Small intestine (tissue), 7 donors: ENCODE measurements at regions not wholly inside any gene's neighbourhood (a gene's known extent, or its start where the extent isn't known, plus 50 kb on each side); places are given as distances from the start of the nearest gene placed in this dataset.

Source experiments
- DNase-seq, 2 donors: peaks; one replicate each; pipeline versions ENCODE4 v3.0.0 to v3.0.0-alpha.2; 2013
- FAIRE-seq: peaks from 2 replicates; lab custom pipeline; 2012; peaks lifted over from hg19 to GRCh38; lab: Jason Lieb, UNC
- H3K27ac ChIP-seq, 3 donors: one replicate each; pipeline ENCODE4 v1.5.1; 2013; ENCODE audit warnings: low read length in 2 of 3, mild to moderate bottlenecking in 2 of 3, control low read depth in 1 of 3, inconsistent platforms in 1 of 3, low read depth in 1 of 3, moderate library complexity in 1 of 3
- H3K27me3 ChIP-seq, 3 donors: one replicate each; pipeline ENCODE4 v1.6.1; 2013; ENCODE audit warnings: low read length in 3 of 3, inconsistent platforms in 1 of 3; ENCODE audit not compliant: control insufficient read depth in 3 of 3, insufficient read depth in 3 of 3
- H3K36me3 ChIP-seq, 3 donors: one replicate each; pipeline ENCODE4 v1.6.1; 2013; ENCODE audit warnings: low read length in 3 of 3, inconsistent platforms in 1 of 3, low read depth in 1 of 3, mild to moderate bottlenecking in 1 of 3, moderate library complexity in 1 of 3; ENCODE audit not compliant: control insufficient read depth in 3 of 3, insufficient read depth in 2 of 3
- H3K4me1 ChIP-seq, 3 donors: one replicate each; pipeline ENCODE4 v1.6.1; 2013; ENCODE audit warnings: low read length in 2 of 3, inconsistent platforms in 1 of 3, low read depth in 1 of 3, mild to moderate bottlenecking in 1 of 3, moderate library complexity in 1 of 3; ENCODE audit not compliant: control insufficient read depth in 3 of 3, insufficient read depth in 2 of 3
- H3K4me3 ChIP-seq, 3 donors: one replicate each; pipeline ENCODE4 v1.5.1; 2013; ENCODE audit warnings: low read length in 3 of 3, control low read depth in 1 of 3, inconsistent platforms in 1 of 3, low read depth in 1 of 3, mild to moderate bottlenecking in 1 of 3, moderate library complexity in 1 of 3
- H3K9me3 ChIP-seq, 2 donors: one replicate each; pipeline ENCODE4 v1.6.1; 2013; ENCODE audit warnings: low read depth in 1 of 2, low read length in 1 of 2; ENCODE audit not compliant: control insufficient read depth in 2 of 2, insufficient read depth in 1 of 2
- WGBS, 3 donors: extraction: QIAGEN DNeasy Blood & Tissue Kit; methylation state at CpG; one replicate each; pipeline ENCODE4 v1.1.7; 2013; 5-methylcytosine and 5-hydroxymethylcytosine counted together
- donor health status: healthy with polysubstance abuse.
- donor health status: control.
- donor health status: control.
- donor health status: Bipolar disorder and iron deficiency.
- donor health status: healthy.

DNA sequence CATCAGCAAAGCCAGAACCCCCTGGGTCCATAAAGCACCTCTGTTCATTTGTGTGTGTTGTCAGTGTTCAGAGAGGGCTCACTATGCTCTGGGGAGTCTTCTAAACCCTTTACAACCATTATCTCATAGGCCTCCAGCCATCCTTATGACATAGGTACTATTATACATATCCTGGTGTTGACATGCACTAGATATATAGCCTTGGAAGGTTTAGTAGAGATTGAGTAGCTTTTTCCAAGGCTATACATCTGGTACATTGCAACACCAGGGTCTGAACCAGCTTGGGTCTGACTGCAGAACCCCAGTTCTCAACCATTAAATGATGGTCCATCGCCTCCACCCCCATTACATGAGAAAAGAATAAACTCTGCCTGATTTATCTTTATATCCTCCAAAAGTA, 253.6 kb upstream of the MKLN1 start:
- H3K4me1 ChIP-seq, result peaks cover 0 to 3% (median 0%) of the 10 kb centered on the region in 3 donors
- no peak for FAIRE-seq
- DNase-seq, result no peak
- no peak overlapping the region for H3K4me3 ChIP-seq
- H3K27me3 ChIP-seq, result no peaks in the 10 kb centered on the region
- 96 to 100% (median 100%) methylated on average over 1 of the region's 1 CpG for WGBS, 3 donors
- no peaks in the 10 kb centered on the region for H3K9me3 ChIP-seq
- H3K27ac ChIP-seq, result no peak overlapping the region
- H3K36me3 ChIP-seq, result no peaks in the 10 kb centered on the region

DNA sequence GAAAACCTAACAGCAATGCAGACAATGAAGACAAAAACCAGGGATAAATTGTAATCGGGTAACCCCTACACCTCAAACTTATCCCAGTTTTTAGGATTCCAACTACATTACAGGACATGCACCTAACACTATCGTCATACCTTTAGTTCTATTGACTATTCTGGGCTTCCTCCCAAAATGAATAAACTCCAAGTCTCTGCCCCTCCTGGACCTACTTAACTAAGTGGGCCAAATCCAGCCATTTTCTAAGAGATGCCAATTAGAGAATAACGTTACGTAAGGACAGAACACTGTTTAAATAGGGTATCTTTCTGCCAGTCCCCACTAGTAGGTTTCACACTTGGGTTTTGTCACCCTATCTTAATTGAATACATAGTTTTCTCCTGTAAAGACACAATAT, 253.1 kb upstream of the MKLN1 start:
- FAIRE-seq, result no peak
- DNase-seq, result no peak
- Histone ChIP-seq H3K27ac (no peak overlapping the region), H3K36me3 (no peaks in the 10 kb centered on the region), H3K4me1 (no peaks in the 10 kb centered on the region), H3K4me3 (no peak overlapping the region), H3K9me3 (no peaks in the 10 kb centered on the region), H3K27me3 (no peaks in the 10 kb centered on the region)
- WGBS, 3 donors, result 95 to 98% (median 97%) methylated on average over 4 of the region's 4 CpGs

DNA sequence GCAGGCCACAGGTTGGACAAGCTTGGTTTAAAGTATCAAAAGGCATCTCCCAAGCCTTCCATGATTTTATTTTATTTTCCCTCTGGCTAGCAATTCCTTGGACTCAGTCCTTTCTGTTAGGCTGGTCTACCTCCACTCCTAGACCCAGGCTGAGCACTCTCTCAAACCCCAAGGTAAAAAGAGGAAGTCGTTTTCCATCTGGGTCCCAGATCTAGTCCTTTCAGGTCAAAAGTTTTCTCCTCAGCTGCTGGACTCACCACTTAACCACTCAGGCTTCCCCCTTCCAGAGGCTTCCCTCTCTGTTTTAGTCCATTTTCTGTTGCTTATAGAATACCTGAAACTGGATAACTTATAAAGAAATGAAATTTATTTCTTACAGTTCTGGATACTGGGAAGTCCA, 252.3 kb upstream of the MKLN1 start:
- Histone ChIP-seq H3K4me3 (no peak overlapping the region), H3K4me1 (no peaks in the 10 kb centered on the region), H3K36me3 (no peaks in the 10 kb centered on the region), H3K27me3 (no peaks in the 10 kb centered on the region), H3K9me3 (no peaks in the 10 kb centered on the region), H3K27ac (no peak overlapping the region)
- DNase-seq (no peak), FAIRE-seq (no peak)
- 56 to 75% (median 61%) methylated on average over 1 of the region's 1 CpG for WGBS, 3 donors

DNA sequence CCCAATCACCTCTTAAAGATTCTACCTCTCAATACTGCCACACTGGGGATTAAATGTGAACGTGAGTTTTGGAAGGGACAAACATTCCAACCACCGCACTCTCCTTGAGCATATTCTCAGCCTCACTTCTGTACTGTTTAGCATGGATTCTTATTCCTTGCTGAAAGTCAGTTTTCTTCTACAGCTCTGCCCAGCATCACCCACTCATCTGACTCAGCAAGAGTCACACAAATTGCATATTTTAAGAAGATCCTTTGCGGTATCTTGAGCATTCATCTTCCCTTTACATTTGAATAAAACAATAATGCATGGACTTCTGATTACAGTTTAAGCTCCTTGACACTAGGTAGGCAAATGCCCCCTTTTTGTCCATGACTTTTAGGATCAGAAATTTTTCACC, 251.6 kb upstream of the MKLN1 start:
- Histone ChIP-seq H3K9me3 (no peaks in the 10 kb centered on the region), H3K27ac (no peak overlapping the region), H3K4me3 (no peak overlapping the region), H3K4me1 (no peaks in the 10 kb centered on the region), H3K27me3 (no peaks in the 10 kb centered on the region), H3K36me3 (no peaks in the 10 kb centered on the region)
- 86 to 90% (median 87%) methylated on average over 3 of the region's 3 CpGs for WGBS, 3 donors
- no peak for FAIRE-seq
- DNase-seq, result no peak

DNA sequence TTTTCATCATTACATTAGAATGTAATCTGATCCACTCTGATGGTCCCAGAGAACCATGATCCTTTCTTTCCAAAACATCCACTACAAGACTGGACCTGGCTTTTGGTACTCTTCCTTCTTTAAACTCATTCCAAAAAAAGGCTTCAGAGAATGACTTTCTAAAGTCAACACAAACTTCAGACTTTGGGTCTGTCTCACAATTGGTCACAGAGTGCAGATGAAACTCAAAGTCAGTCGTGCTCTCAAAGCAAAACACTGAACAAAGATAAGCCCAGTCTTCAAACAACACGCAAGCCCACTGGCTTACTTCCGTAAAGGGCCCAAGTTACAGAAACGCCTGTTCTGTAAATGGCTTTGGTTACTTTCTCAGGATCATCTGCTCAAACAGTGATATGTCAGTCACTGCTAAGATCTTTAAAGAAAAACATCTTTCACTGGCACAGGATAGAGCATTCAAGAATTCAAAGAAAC, 250.9 kb upstream of the MKLN1 start:
- FAIRE-seq (no peak), DNase-seq (no peak)
- H3K4me3 ChIP-seq, result no peak overlapping the region
- H3K4me1 ChIP-seq, result no peaks in the 10 kb centered on the region
- H3K27me3 ChIP-seq, result no peaks in the 10 kb centered on the region
- H3K27ac ChIP-seq, result no peak overlapping the region
- no peaks in the 10 kb centered on the region for H3K9me3 ChIP-seq
- WGBS, 3 donors, result 67 to 78% (median 69%) methylated on average over 4 of the region's 4 CpGs
- no peaks in the 10 kb centered on the region for H3K36me3 ChIP-seq

- no peaks in the 10 kb centered on the region for H3K9me3 ChIP-seq
- H3K27me3 ChIP-seq, result no peaks in the 10 kb centered on the region
- no peaks in the 10 kb centered on the region for H3K4me1 ChIP-seq
- no peak for DNase-seq
- WGBS, 3 donors, result 70 to 80% (median 73%) methylated on average over 4 of the region's 4 CpGs
- no peak overlapping the region for H3K27ac ChIP-seq
- H3K36me3 ChIP-seq, result no peaks in the 10 kb centered on the region
- H3K4me3 ChIP-seq, result no peak overlapping the region
- FAIRE-seq, result no peak
These were observed 249.9 kb upstream of the MKLN1 start for GRCh38 chr7:131077735-131078134.

DNA sequence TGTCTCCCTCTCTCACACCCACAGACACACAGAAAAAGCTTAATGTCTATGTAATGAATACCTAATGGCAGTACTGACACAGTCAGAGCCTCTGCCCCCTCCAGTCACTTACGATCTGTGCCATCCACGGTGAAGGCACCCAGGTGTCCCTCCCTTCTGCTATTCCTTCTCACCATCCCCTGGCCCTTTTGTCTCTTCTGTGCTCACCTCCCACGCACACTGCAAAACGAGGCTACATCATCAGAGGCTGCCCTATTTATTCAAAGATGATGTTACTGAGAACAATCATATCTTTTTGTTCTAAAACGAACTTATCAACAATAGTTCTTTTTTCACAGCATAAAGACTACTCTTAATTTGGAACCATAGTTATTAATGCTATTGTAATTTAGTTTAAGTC, 246.9 kb upstream of the MKLN1 start:
- Histone ChIP-seq H3K27me3 (no peaks in the 10 kb centered on the region), H3K4me3 (no peak overlapping the region), H3K9me3 (no peaks in the 10 kb centered on the region), H3K4me1 (no peaks in the 10 kb centered on the region), H3K36me3 (no peaks in the 10 kb centered on the region), H3K27ac (no peak overlapping the region)
- 81 to 84% (median 82%) methylated on average over 5 of the region's 5 CpGs for WGBS, 3 donors
- no peak for FAIRE-seq
- DNase-seq, result no peak

DNA sequence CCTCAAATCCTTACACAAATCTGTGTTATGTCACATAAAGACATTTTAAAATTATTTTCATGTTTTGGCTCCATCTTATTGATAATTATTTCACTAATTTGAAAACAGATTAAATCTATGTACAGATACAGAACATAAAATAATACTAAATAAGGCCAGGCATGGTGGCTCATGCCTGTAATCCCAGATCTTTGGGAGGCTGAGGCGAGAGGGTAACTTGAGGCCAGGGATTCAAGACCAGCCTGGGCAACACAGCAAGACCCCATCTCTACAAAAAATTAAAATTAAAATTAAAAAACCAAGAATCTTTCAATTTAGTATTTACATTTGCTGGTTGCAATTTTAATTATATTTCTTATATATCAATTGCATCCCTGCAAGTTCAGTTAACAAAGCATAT, 246.4 kb upstream of the MKLN1 start:
- WGBS, 3 donors, result 93 to 100% (median 96%) methylated on average over 1 of the region's 1 CpG
- Histone ChIP-seq H3K27me3 (no peaks in the 10 kb centered on the region), H3K9me3 (no peaks in the 10 kb centered on the region), H3K4me3 (no peak overlapping the region), H3K27ac (no peak overlapping the region), H3K36me3 (no peaks in the 10 kb centered on the region), H3K4me1 (no peaks in the 10 kb centered on the region)
- FAIRE-seq (no peak), DNase-seq (no peak)

DNA sequence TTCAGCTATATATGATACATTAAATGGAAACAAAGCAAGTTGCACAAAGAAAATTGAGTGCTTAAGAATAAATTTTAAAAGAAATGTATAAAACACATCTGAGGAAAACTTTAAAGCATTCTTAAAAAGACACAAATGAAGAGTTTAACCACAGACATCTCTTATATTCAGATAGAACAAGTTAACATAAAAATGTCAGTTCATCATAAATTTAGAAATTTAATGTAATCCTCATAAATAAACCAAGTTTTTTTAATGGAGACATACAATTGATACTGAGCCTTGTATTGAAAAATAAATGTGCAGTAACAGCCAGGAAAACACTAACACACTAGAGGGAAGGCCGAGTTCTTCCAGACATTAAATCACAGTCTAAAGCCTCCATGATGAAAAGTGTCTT, 243.9 kb upstream of the MKLN1 start:
- H3K4me3 ChIP-seq, result no peak overlapping the region
- H3K27ac ChIP-seq, result no peak overlapping the region
- FAIRE-seq (no peak), DNase-seq (no peak)
- peaks cover 0 to 7% (median 3%) of the 10 kb centered on the region in 3 donors for H3K4me1 ChIP-seq
- no peaks in the 10 kb centered on the region for H3K27me3 ChIP-seq
- no peaks in the 10 kb centered on the region for H3K36me3 ChIP-seq
- no peaks in the 10 kb centered on the region for H3K9me3 ChIP-seq
- 86 to 95% (median 87%) methylated on average over 1 of the region's 1 CpG for WGBS, 3 donors
